ENCODE measurements at regions not wholly inside any gene's neighbourhood (a gene's known extent, or its start where the extent isn't known, plus 50 kb on each side); places are given as distances from the start of the nearest gene placed in this dataset.

- H3K27ac ChIP-seq: no peak overlapping the region
- no peak for TF ChIP-seq CTCF (conservative IDR thresholded peaks at IDR 0.05)
These were observed 308.5 kb downstream of the LMX1A start for GRCh38 chr1:165047994-165048393.

DNA sequence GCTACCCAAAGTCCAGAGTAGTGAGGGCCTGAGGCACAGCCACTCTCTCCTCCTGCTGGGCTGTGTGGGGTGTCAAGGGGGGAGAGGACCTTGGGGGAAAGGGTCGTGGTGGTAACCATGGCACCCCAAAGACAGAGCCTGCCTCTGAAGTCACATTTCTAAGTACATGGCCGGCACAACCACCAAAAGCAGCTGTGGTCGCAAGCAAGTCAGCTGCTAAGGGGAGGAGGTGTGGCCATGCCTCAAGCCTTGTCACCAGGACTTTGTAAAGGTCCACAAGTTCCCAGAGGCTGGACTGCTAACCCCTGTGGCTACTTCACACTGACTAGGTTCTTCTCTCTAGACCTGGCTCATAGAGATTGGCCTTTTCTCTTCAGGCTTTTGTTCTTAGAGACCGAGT lies 310.6 kb downstream of the LMX1A start:
- no peak overlapping the region for H3K27ac ChIP-seq

DNA sequence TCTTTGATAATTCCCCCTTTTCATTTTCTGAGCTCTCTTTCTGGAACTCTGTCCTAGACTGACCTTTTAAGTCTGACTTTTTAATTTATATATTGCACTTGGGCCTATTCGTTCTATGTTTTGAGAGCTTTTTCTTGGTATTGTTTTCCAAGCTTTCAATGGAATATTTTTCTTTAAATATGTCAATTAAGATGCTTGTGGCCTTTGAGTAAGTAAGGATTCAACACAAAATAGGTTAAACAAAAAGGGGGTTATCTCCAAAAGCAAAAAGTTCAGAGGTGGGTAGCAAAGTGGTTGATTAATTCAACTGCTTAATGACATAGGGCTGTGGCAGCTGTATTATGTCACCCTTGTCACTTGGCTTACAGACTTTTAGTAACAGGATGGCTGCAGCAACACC lies 315.9 kb downstream of the LMX1A start:
- TF ChIP-seq CTCF (conservative IDR thresholded peaks at IDR 0.05): no peak
- no peak overlapping the region for H3K27ac ChIP-seq

More for the DNA sequence above, 310.6 kb downstream of the LMX1A start:
- no peak for TF ChIP-seq CTCF (conservative IDR thresholded peaks at IDR 0.05)

DNA sequence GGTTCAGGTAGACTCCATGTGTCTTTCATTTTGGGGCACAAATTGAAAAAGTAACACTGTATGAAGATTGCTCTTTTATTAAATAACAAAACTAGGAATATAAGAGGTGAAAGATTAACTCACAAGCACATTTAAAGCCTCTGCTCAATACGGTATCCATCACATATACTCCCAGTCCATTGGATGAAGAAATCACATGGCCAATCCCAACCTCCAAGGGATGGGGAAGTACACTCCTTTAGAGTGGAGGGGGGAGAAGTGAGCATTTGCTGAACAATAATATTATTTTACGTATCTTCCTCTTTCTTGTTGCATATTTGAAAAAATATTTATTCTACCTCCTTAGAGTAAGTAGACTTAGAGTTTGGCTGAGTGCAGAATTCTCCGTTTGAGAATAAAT lies 316.5 kb downstream of the LMX1A start:
- no peak for TF ChIP-seq CTCF (conservative IDR thresholded peaks at IDR 0.05)
- no peak overlapping the region for H3K27ac ChIP-seq

DNA sequence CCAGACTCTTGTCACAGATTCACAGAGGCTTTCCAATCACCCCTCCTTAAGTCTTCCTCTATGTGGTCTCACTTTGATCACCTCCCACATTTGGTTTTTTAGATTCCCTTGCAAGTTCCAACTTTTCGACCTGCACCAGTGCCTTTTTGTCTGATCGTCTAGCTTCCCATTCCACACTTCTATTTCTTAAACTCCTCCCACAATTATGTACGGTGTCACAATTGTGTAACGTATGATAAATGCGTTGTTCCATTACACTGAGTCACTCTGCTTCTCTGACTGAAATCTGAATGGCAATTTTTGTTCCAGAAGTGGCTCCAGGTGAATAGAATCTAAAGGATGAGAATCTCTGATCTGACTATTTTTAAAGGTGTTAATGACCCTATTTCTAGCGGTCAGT lies 320.1 kb downstream of the LMX1A start:
- TF ChIP-seq CTCF (conservative IDR thresholded peaks at IDR 0.05): no peak
- H3K27ac ChIP-seq: no peak overlapping the region

GRCh38 chr1:165034136-165034809 lies 322.2 kb downstream of the LMX1A start:
- no peak for TF ChIP-seq CTCF (conservative IDR thresholded peaks at IDR 0.05)
- H3K27ac ChIP-seq: no peak overlapping the region

DNA sequence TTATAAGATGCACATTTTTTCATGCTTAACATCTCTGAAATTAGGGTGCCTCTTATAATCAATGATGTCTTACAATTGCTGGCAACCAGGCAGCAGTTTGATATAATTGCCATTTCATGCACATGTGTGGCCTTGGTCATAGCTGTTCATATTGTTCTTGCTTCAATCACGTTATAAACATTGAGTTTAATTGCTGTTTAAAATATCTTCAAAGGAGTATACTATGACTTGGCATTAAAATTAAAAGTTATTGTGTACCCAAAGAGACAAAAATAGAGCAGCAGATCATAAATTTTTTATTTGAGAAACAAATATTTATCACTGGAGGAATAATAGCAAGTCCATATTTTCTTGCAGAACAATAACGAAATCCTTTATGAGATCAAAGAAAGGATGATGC lies 325.5 kb downstream of the LMX1A start:
- no peak for TF ChIP-seq CTCF (conservative IDR thresholded peaks at IDR 0.05)
- H3K27ac ChIP-seq: no peak overlapping the region

Measured in VCaP (cell line).